HepG2 (cell line): ENCODE measurements at regions not wholly inside any gene's neighbourhood (a gene's known extent, or its start where the extent isn't known, plus 50 kb on each side); places are given as distances from the start of the nearest gene placed in this dataset.

ENCODE experiments used
- ATAC-seq: fragments of 200-7000 bp; cut with Tn5 transposase; 3 replicates; pipeline ENCODE4 v1.9.1; 2020; ENCODE audit warnings: mild to moderate bottlenecking, moderate library complexity
- BruUV-seq: library from RNA; stranded (reverse); fragments of 400-500 nt; replicated peaks from 2 replicates; lab custom pipeline; 2021; lab: Mats Ljungman, UMichigan
- CTCF ChIA-PET: fragments of 300-600 bp; formaldehyde crosslinking; extraction: SDS; loops from one replicate; lab custom pipeline; 2021; ENCODE audit warnings: low total read pairs, inconsistent platforms, low intra/inter-chr PET ratio; lab: Yijun Ruan, JAX
- POLR2A ChIA-PET: fragments of 350-600 bp; sonication (Branson Sonifier 250); formaldehyde crosslinking; loops from one replicate; lab custom pipeline; 2020; ENCODE audit warnings: antibody characterized with exemption, inconsistent platforms; lab: Yijun Ruan, JAX
- DNase-seq: peaks from one replicate; pipeline ENCODE4 v3.0.0-alpha.2; 2015; ENCODE audit warnings: low spot score
- FAIRE-seq: peaks from 3 replicates; lab custom pipeline; 2011; peaks lifted over from hg19 to GRCh38; lab: Jason Lieb, UNC
- H2AFZ ChIP-seq: one replicate; pipeline ENCODE4 v1.6.1; 2011; ENCODE audit warnings: low read length, inconsistent platforms
- H3K27ac ChIP-seq: fragments of 300-600 bp; 3 replicates; pipeline ENCODE4 v1.8.0; 2011; ENCODE audit warnings: mixed run types, mild to moderate bottlenecking, mixed read lengths, low read length, inconsistent platforms; ENCODE audit not compliant: insufficient read depth; ENCODE audit errors: extremely low read length
- H3K27me3 ChIP-seq, 2 experiments: fragments of 200-600 bp in 1 of 2; 2 replicates in 1 of 2; 3 replicates in 1 of 2; pipeline versions ENCODE4 v1.6.0 to v1.8.0; 2011; ENCODE audit warnings: low read length in 2 of 2, mild to moderate bottlenecking in 2 of 2, moderate library complexity in 2 of 2, inconsistent platforms in 1 of 2; ENCODE audit not compliant: insufficient read depth in 2 of 2, control insufficient read depth in 1 of 2
- H3K36me3 ChIP-seq, 2 experiments: fragments of 200-600 bp in 1 of 2; replicated peaks in 1 of 2; 2 replicates in 1 of 2; 3 replicates in 1 of 2; pipeline versions ENCODE4 v1.5.1 to v1.8.0; 2011; ENCODE audit warnings: low read length in 2 of 2, inconsistent platforms in 1 of 2; ENCODE audit not compliant: insufficient read depth in 2 of 2, control insufficient read depth in 1 of 2
- H3K4me1 ChIP-seq: 2 replicates; pipeline ENCODE4 v1.5.1; 2012; ENCODE audit warnings: low read length, inconsistent platforms; ENCODE audit not compliant: insufficient read depth
- H3K4me2 ChIP-seq: 2 replicates; pipeline ENCODE4 v1.6.0; 2011; ENCODE audit warnings: low read depth, low read length, inconsistent platforms
- H3K4me3 ChIP-seq, 3 experiments: fragments of 200-600 bp in 1 of 3; sonication (generic), shearing (Covaris generic) in 1 of 3; replicated peaks in 1 of 3; 2 replicates each; pipeline ENCODE4 v1.5.1; 2011 to 2016; ENCODE audit warnings: low read length in 3 of 3, inconsistent platforms in 2 of 3, low read depth in 2 of 3, mild to moderate bottlenecking in 2 of 3, control low read depth in 1 of 3, mixed read lengths in 1 of 3; ENCODE audit not compliant: insufficient read depth in 1 of 3
- H3K79me2 ChIP-seq: one replicate; pipeline ENCODE4 v1.6.1; 2011; ENCODE audit warnings: low read length, inconsistent platforms; ENCODE audit not compliant: insufficient read depth
- H3K9ac ChIP-seq: 2 replicates; pipeline ENCODE4 v1.6.0; 2011; ENCODE audit warnings: mild to moderate bottlenecking, low read depth, low read length, inconsistent platforms; ENCODE audit not compliant: insufficient read depth
- H3K9me3 ChIP-seq: 2 replicates; pipeline ENCODE4 v1.5.1; 2012; ENCODE audit warnings: mild to moderate bottlenecking, low read length
- H4K20me1 ChIP-seq: 2 replicates; pipeline ENCODE4 v1.6.0; 2011; ENCODE audit warnings: inconsistent platforms, mild to moderate bottlenecking, low read length, moderate library complexity; ENCODE audit not compliant: insufficient read depth
- ARID4A ChIP-seq: sonication (generic); formaldehyde crosslinking; IDR thresholded peaks from 2 replicates; pipeline ENCODE4 v1.5.0; 2020; ENCODE audit warnings: mild to moderate bottlenecking, missing genetic modification reagents, borderline replicate concordance
- DMAP1 ChIP-seq: IDR thresholded peaks from 2 replicates; pipeline ENCODE4 v1.6.1; 2016
- MTF2 ChIP-seq: sonication (generic); formaldehyde crosslinking; IDR thresholded peaks from 2 replicates; pipeline ENCODE4 v1.5.0; 2020; ENCODE audit warnings: missing genetic modification reagents, borderline replicate concordance
- POGK ChIP-seq: sonication (generic); formaldehyde crosslinking; conservative IDR thresholded peaks from 2 replicates; pipeline ENCODE4 v1.8.0; 2022; ENCODE audit warnings: mild to moderate bottlenecking, moderate library complexity, missing genetic modification reagents
- YEATS4 ChIP-seq: sonication (generic); formaldehyde crosslinking; IDR thresholded peaks from 2 replicates; pipeline ENCODE4 v1.4.0; 2020; ENCODE audit warnings: missing genetic modification reagents, borderline replicate concordance
- WGBS: methylation state at CpG from one replicate; pipeline ENCODE4 v1.1.6; 2017; ENCODE audit warnings: low lambda C conversion rate; 5-methylcytosine and 5-hydroxymethylcytosine counted together
- in situ Hi-C: cut with HindIII; loops from 2 replicates; pipeline ENCODE4 v1.10.0; 2017; ENCODE audit warnings: low pct_unique_long_range_greater_than_20kb; ENCODE audit not compliant: extremely low pct_ligation_motif_present
- intact Hi-C: fragments of 100-400 bp; cut with micrococcal nuclease; formaldehyde crosslinking; loops from one replicate; pipeline ENCODE4 v1.10.0; 2022; ENCODE audit not compliant: unreplicated experiment
- TF ChIP-seq, protein P1 (sequence below): sonication (generic); formaldehyde crosslinking; IDR thresholded peaks from 2 replicates; pipeline ENCODE4 v1.5.0; 2020; ENCODE audit warnings: mild to moderate bottlenecking, missing genetic modification reagents

GRCh38 chr2:200222791-200223190 is 83.7 kb upstream of the SPATS2L start:
- Histone ChIP-seq H3K4me2 (no peak overlapping the region), H3K36me3 (no peaks in the 10 kb centered on the region), H3K9ac (no peak overlapping the region), H3K4me1 (peaks cover 62% of the 10 kb centered on the region), H2AFZ (no peak overlapping the region), H4K20me1 (no peaks in the 10 kb centered on the region), H3K4me3 (no peak overlapping the region), H3K9me3 (no peaks in the 10 kb centered on the region), H3K27ac (no peak overlapping the region), H3K27me3 (no peaks in the 10 kb centered on the region), H3K79me2 (no peaks in the 10 kb centered on the region)
- TF ChIP-seq YEATS4, result no peak
- no peak for TF ChIP-seq DMAP1 (CRISPR knock-in tag)
- TF ChIP-seq, protein P1, sequence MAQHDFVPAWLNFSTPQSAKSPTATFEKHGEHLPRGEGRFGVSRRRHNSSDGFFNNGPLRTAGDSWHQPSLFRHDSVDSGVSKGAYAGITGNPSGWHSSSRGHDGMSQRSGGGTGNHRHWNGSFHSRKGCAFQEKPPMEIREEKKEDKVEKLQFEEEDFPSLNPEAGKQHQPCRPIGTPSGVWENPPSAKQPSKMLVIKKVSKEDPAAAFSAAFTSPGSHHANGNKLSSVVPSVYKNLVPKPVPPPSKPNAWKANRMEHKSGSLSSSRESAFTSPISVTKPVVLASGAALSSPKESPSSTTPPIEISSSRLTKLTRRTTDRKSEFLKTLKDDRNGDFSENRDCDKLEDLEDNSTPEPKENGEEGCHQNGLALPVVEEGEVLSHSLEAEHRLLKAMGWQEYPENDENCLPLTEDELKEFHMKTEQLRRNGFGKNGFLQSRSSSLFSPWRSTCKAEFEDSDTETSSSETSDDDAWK, result no peak
- no peak for TF ChIP-seq POGK
- TF ChIP-seq ARID4A, result 0 out of 2 replicates have a peak, but pooled peaks have one; percentile 24
- TF ChIP-seq MTF2 (CRISPR knock-in tag), result no peak
- ATAC-seq (no peak), FAIRE-seq (no peak), DNase-seq (no peak)
- no TSS peak for BruUV-seq
- ChIA-PET POLR2A (no interaction called here), CTCF (no interaction called here)
- 80% methylated on average over 7 of the region's 7 CpGs for WGBS
- intact Hi-C loops (loop anchor here (5.0 kb wide), 1 partner anchor 235 kb away; no protein-coding TSS in a partner anchor), in situ Hi-C loops (loop anchor here (5.0 to 10.0 kb wide), 2 partner anchors 85 to 182 kb away; partner anchors contain the start of gene SPATS2L)
